ENCODE measurements at regions not wholly inside any gene's neighbourhood (a gene's known extent, or its start where the extent isn't known, plus 50 kb on each side); places are given as distances from the start of the nearest gene placed in this dataset.

GRCh38 chr16:7200320-7200719 lies 132.3 kb upstream of the RBFOX1 start:
- TF ChIP-seq POLR2AphosphoS5 (IDR thresholded peaks at IDR 0.05; ENCODE audit: low read depth, low read length), result no peak
- TF ChIP-seq SIN3A (IDR thresholded peaks at IDR 0.05; ENCODE audit: borderline replicate concordance, insufficient read depth, low read length), result no peak
- TF ChIP-seq TAF1 (IDR thresholded peaks at IDR 0.05; ENCODE audit: borderline replicate concordance, insufficient read depth, low read length), result no peak
- TF ChIP-seq REST (IDR thresholded peaks at IDR 0.05; ENCODE audit: insufficient read depth in 1 of 2, low read depth in 2 of 2, low read length in 2 of 2), result no peak
- TF ChIP-seq FOXP2 (optimal IDR thresholded peaks at IDR 0.05; ENCODE audit: borderline replicate concordance, extremely low read depth, extremely low read length, insufficient read depth), result no peak

DNA sequence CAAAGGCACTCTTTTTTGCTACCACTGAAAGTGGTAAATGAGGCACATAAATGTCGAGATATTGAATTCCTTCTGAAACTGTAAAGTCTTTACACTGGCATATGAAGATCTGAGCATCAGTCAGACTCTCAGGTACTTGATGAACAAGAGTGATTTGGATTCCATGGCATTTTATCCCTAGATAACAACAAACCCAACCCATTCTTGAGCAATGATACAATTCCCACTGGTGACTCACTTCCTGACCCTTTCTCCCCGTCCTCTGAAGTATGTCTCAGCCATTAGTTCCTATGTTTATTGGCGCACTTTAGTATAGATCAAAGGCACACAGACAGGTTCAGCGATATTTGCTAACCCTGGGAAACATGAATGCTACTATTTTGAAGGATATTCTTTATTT lies 147.0 kb upstream of the RBFOX1 start:
- TF ChIP-seq REST (IDR thresholded peaks at IDR 0.05; ENCODE audit: insufficient read depth in 1 of 2, low read depth in 2 of 2, low read length in 2 of 2) (no peak), POLR2AphosphoS5 (IDR thresholded peaks at IDR 0.05; ENCODE audit: low read depth, low read length) (no peak), SIN3A (IDR thresholded peaks at IDR 0.05; ENCODE audit: borderline replicate concordance, insufficient read depth, low read length) (no peak), FOXP2 (optimal IDR thresholded peaks at IDR 0.05; ENCODE audit: borderline replicate concordance, extremely low read depth, extremely low read length, insufficient read depth) (no peak), TAF1 (IDR thresholded peaks at IDR 0.05; ENCODE audit: borderline replicate concordance, insufficient read depth, low read length) (no peak)

GRCh38 chr16:7185165-7185564 lies 147.5 kb upstream of the RBFOX1 start:
- TF ChIP-seq FOXP2 (optimal IDR thresholded peaks at IDR 0.05; ENCODE audit: borderline replicate concordance, extremely low read depth, extremely low read length, insufficient read depth) (no peak), TAF1 (IDR thresholded peaks at IDR 0.05; ENCODE audit: borderline replicate concordance, insufficient read depth, low read length) (no peak)

DNA sequence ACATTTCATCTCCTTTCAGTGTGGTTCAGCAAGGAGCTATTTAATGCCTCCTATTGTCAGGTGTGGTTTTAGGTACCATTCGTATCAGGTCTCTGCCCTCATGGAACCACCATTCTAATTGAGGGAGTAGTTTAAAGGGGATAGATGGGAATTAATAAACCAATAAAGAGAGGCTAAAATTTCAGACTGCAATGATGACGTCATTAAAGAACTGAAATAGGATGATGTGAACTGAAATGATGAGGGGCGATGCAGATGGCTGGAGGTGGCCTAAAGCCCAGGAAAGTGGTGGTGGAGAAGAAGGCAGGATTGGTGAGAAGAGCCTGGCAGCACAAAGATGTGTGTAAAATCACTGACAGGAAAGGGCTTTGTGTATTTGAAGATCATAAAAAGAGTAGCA lies 148.9 kb upstream of the RBFOX1 start:
- no peak for TF ChIP-seq REST (IDR thresholded peaks at IDR 0.05; ENCODE audit: insufficient read depth in 1 of 2, low read depth in 2 of 2, low read length in 2 of 2)
- no peak for TF ChIP-seq TAF1 (IDR thresholded peaks at IDR 0.05; ENCODE audit: borderline replicate concordance, insufficient read depth, low read length)
- no peak for TF ChIP-seq POLR2AphosphoS5 (IDR thresholded peaks at IDR 0.05; ENCODE audit: low read depth, low read length)
- TF ChIP-seq FOXP2 (optimal IDR thresholded peaks at IDR 0.05; ENCODE audit: borderline replicate concordance, extremely low read depth, extremely low read length, insufficient read depth), result no peak
- no peak for TF ChIP-seq SIN3A (IDR thresholded peaks at IDR 0.05; ENCODE audit: borderline replicate concordance, insufficient read depth, low read length)

GRCh38 chr16:7182510-7183109 lies 150.0 kb upstream of the RBFOX1 start:
- TF ChIP-seq SIN3A (IDR thresholded peaks at IDR 0.05; ENCODE audit: borderline replicate concordance, insufficient read depth, low read length), result peak; percentile 57; the same call in 1 of the 2 replicates
- TF ChIP-seq FOXP2 (optimal IDR thresholded peaks at IDR 0.05; ENCODE audit: borderline replicate concordance, extremely low read depth, extremely low read length, insufficient read depth), result no peak
- no peak for TF ChIP-seq TAF1 (IDR thresholded peaks at IDR 0.05; ENCODE audit: borderline replicate concordance, insufficient read depth, low read length)
- TF ChIP-seq POLR2AphosphoS5 (IDR thresholded peaks at IDR 0.05; ENCODE audit: low read depth, low read length), result no peak
- TF ChIP-seq REST (IDR thresholded peaks at IDR 0.05; ENCODE audit: insufficient read depth in 1 of 2, low read depth in 2 of 2, low read length in 2 of 2), result peak; percentile 93 to 99
